Heart right ventricle (tissue), 16 donors: ENCODE measurements at regions not wholly inside any gene's neighbourhood (a gene's known extent, or its start where the extent isn't known, plus 50 kb on each side); places are given as distances from the start of the nearest gene placed in this dataset.
A peak's percentile ranks its signal among the peaks of the same experiment; 100 is the strongest.
"Not testable (repeated sequence)": the region's sequence is repeated elsewhere in the genome, so short reads cannot be mapped to it uniquely, and the experiment has no call there.

Experiments used
- ATAC-seq, 8 donors: fragments of 200-7000 bp; cut with Tn5 transposase; one replicate each; pipeline ENCODE4 v1.9.1; 2020; ENCODE audit warnings: mild to moderate bottlenecking in 8 of 8, moderate library complexity in 8 of 8, moderate number of reproducible peaks in 1 of 8
- DNase-seq, 2 donors: peaks; one replicate each; pipeline ENCODE4 v3.0.0-alpha.2; 2020
- H3K27ac ChIP-seq, 10 donors: fragments of 200-600 bp; sonication (generic) in 2 of 10; one replicate each; pipeline versions ENCODE4 v1.5.0 to v1.8.0; 2020 to 2022; ENCODE audit warnings: mild to moderate bottlenecking in 3 of 10
- H3K27me3 ChIP-seq, 7 donors: fragments of 200-600 bp; one replicate each; pipeline ENCODE4 v1.8.0; 2021 to 2022; ENCODE audit warnings: mild to moderate bottlenecking in 2 of 7
- H3K36me3 ChIP-seq, 9 donors: fragments of 200-600 bp; sonication (generic) in 1 of 9; one replicate each; pipeline versions ENCODE4 v1.5.0 to v1.8.0; 2020 to 2022; ENCODE audit warnings: mild to moderate bottlenecking in 2 of 9
- H3K4me1 ChIP-seq, 9 donors: fragments of 200-600 bp; sonication (generic) in 1 of 9; one replicate each; pipeline versions ENCODE4 v1.5.0 to v1.8.0; 2020 to 2022; ENCODE audit warnings: mild to moderate bottlenecking in 4 of 9
- H3K4me3 ChIP-seq, 10 donors: fragments of 200-600 bp; sonication (generic) in 2 of 10; one replicate each; pipeline versions ENCODE4 v1.5.0 to v1.8.0; 2020 to 2022; ENCODE audit warnings: mild to moderate bottlenecking in 7 of 10, moderate library complexity in 2 of 10
- H3K9me3 ChIP-seq, 11 donors: fragments of 200-600 bp in 10 of 11; sonication (generic) in 2 of 11; one replicate each; pipeline versions ENCODE4 v1.5.0 to v1.8.0; 2013 to 2022; ENCODE audit warnings: mild to moderate bottlenecking in 2 of 11, control low read depth in 1 of 11, moderate library complexity in 1 of 11
- CTCF ChIP-seq, 9 donors: fragments of 200-600 bp; sonication (generic) in 2 of 9; IDR thresholded peaks; one replicate each; pipeline versions ENCODE4 v1.5.0 to v1.8.0; 2021 to 2022; ENCODE audit warnings: antibody characterized with exemption in 9 of 9, mild to moderate bottlenecking in 5 of 9, moderate library complexity in 1 of 9
- WGBS, 2 donors: extraction: QIAGEN DNeasy Blood & Tissue Kit; methylation state at CpG; one replicate each; pipeline ENCODE4 v1.1.7; 2013; ENCODE audit warnings: inconsistent platforms in 1 of 2; 5-methylcytosine and 5-hydroxymethylcytosine counted together
- intact Hi-C, 10 donors: fragments of 100-400 bp; cut with DNase I; formaldehyde crosslinking; loops; one replicate each; pipeline versions ENCODE4 v1.11.1 to v1.14.2; 2022
- donor health status: Arrhythmogenic right ventricular cardiomyopathy.
- donor health status: ischemic (EF 13 %, LVEDD 7.1; RV severe dilation, severe dysfunction).
- donor health status: healthy with polysubstance abuse.
- donor health status: DM: no; HTN: yes; CAD: no.
- donor health status: DM: no; HTN: no; CAD: no.
- donor health status: ischemic (EF 25% LVEDD 6.9; RV normal size, moderate dysfunction).
- donor health status: ischemic (EF 25% LVEDD 5.7; RV mildly dilated, moderate dysfunction).
- donor health status: healthy.
- donor health status: DM: yes; HTN: yes; CAD: no.
- donor health status: Ischemic cardiomyopathy.
- donor health status: ischemic (EF 35%, LVEDD 5.7; RV mildly dilated, moderate dysfunction).
- donor health status: nonischemic (EF 11% LVEDD 7.7; RV severe dilation, severe dysfunction).
- donor health status: DM: yes; HTN: yes; CAD: no.
- donor health status: PGD.
- donor health status: ischemic (EF 29% LVEDD 5.4; RV normal size, mild dysfunction).
- donor health status: nonischemic (EF 23%, LVEDD 6.1; RV moderate dilation, normal function).

DNA sequence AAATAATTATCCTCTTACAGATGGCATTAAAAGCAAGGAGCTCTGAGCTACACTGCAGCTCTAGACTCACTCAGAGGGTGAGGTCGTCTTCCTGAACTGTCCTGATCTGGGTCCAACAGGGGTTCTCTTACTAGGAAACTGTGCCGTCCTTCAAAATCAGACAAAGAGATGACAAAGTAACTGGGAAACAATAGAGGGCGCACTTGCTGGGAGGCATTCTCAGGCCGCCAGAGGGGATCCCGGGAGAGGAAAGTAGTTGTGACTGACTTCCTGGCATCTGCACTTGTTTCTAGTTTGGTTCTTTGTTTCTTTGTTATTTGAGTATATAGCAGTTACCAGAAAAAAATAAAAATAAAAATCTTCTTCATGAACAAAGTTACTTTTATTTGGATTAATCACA is 142.9 kb upstream of the MSX2 start:
- intact Hi-C loops: no loop called here
- Histone ChIP-seq H3K27ac (no peak overlapping the region), H3K36me3 (no peaks in the 10 kb centered on the region), H3K4me1 (no peaks in the 10 kb centered on the region), H3K9me3 (peaks cover 0 to 12% (median 0%) of the 10 kb centered on the region in 11 donors), H3K4me3 (no peak overlapping the region), H3K27me3 (peaks cover 0 to 47% (median 20%) of the 10 kb centered on the region in 7 donors)
- ATAC-seq (no peak), DNase-seq (no peak)
- WGBS, 2 donors: 1 to 6% methylated on average over 5 of the region's 5 CpGs
- peak in 6 of 9 donors; percentile 24 to 49 (median 30) for TF ChIP-seq CTCF (IDR thresholded peaks at IDR 0.05)

- no peak for ATAC-seq
- H3K4me3 ChIP-seq: no peak overlapping the region
- H3K27me3 ChIP-seq: peaks cover 0 to 51% (median 19%) of the 10 kb centered on the region in 7 donors
- WGBS, 2 donors: 58 to 67% methylated on average over 4 of the region's 4 CpGs
- peaks cover 0 to 13% (median 0%) of the 10 kb centered on the region in 11 donors for H3K9me3 ChIP-seq
- intact Hi-C loops: no loop called here
- no peaks in the 10 kb centered on the region for H3K4me1 ChIP-seq
- no peak for DNase-seq
- no peak overlapping the region for H3K27ac ChIP-seq
- H3K36me3 ChIP-seq: no peaks in the 10 kb centered on the region
- no peak for TF ChIP-seq CTCF (IDR thresholded peaks at IDR 0.05)
Measured at GRCh38 chr5:174581894-174582293, 142.5 kb upstream of the MSX2 start.

DNA sequence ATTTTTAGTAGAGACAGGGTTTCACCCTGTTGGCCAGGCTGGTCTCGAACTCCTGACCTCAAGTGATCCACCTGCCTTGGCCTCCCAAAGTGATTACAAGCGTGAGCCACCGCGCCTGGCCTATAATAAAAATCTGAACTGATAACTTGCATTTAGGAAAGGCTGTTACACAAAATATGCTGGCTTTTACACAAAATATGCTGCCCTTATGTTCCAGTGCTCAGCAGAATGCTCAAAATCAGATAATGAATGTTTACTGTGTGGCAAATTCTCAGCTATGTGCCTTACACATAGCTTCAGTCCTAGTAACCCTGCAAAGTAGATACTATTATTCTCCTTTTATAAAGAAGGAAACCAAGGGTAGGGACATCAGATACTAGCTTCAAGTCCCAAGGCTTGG is 141.3 kb upstream of the MSX2 start:
- intact Hi-C loops: no loop called here
- Histone ChIP-seq H3K27ac (no peak overlapping the region), H3K9me3 (peaks cover 0 to 13% (median 0%) of the 10 kb centered on the region in 11 donors), H3K27me3 (peaks cover 0 to 46% (median 21%) of the 10 kb centered on the region in 7 donors), H3K36me3 (no peaks in the 10 kb centered on the region), H3K4me1 (no peaks in the 10 kb centered on the region), H3K4me3 (no peak overlapping the region)
- no peak for DNase-seq
- ATAC-seq: no peak
- TF ChIP-seq CTCF (IDR thresholded peaks at IDR 0.05): no peak
- WGBS, 2 donors: 90 to 94% methylated on average over 4 of the region's 4 CpGs

- DNase-seq: no peak
- intact Hi-C loops: no loop called here
- H3K4me3 ChIP-seq: no peak overlapping the region
- peaks cover 0 to 48% (median 29%) of the 10 kb centered on the region in 7 donors for H3K27me3 ChIP-seq
- H3K36me3 ChIP-seq: no peaks in the 10 kb centered on the region
- peaks cover 0 to 13% (median 0%) of the 10 kb centered on the region in 11 donors for H3K9me3 ChIP-seq
- 77% methylated on average over 2 of the region's 2 CpGs for WGBS, 2 donors
- H3K4me1 ChIP-seq: no peaks in the 10 kb centered on the region
- H3K27ac ChIP-seq: no peak overlapping the region
- TF ChIP-seq CTCF (IDR thresholded peaks at IDR 0.05): no peak
- ATAC-seq: no peak
Measured at GRCh38 chr5:174585472-174585871, 138.9 kb upstream of the MSX2 start.

GRCh38 chr5:174586163-174586562 is 138.2 kb upstream of the MSX2 start:
- DNase-seq, H3K4me1 ChIP-seq, H3K27ac ChIP-seq, ATAC-seq, H3K4me3 ChIP-seq, intact Hi-C loops, H3K36me3 ChIP-seq: not testable (repeated sequence)
- Histone ChIP-seq H3K27me3 (peaks cover 0 to 41% (median 25%) of the 10 kb centered on the region in 7 donors), H3K9me3 (peaks cover 0 to 13% (median 0%) of the 10 kb centered on the region in 11 donors)
- WGBS, 2 donors: 83 to 86% methylated on average over 4 of the region's 4 CpGs
